MM.1S (cell line): ENCODE measurements at regions not wholly inside any gene's neighbourhood (a gene's known extent, or its start where the extent isn't known, plus 50 kb on each side); places are given as distances from the start of the nearest gene placed in this dataset.

Experiments
- DNase-seq: peaks from one replicate; pipeline ENCODE4 v3.0.0-alpha.2; 2015
- H2AFZ ChIP-seq: fragments of 300-600 bp; sonication (generic); 2 replicates; pipeline ENCODE4 v1.6.0; 2016; ENCODE audit warnings: antibody characterized with exemption, low read length
- H3F3A ChIP-seq: fragments of 300-600 bp; sonication (generic); 2 replicates; pipeline ENCODE4 v1.6.1; 2016; ENCODE audit warnings: mild to moderate bottlenecking, antibody characterized with exemption, low read length, moderate library complexity, mixed read lengths; ENCODE audit not compliant: insufficient read depth
- H3K27ac ChIP-seq: fragments of 300-600 bp; sonication (generic); 2 replicates; pipeline ENCODE4 v1.5.1; 2016; ENCODE audit warnings: mild to moderate bottlenecking, low read length
- H3K27me3 ChIP-seq: fragments of 300-600 bp; sonication (generic); replicated peaks from 2 replicates; pipeline ENCODE4 v1.6.0; 2016; ENCODE audit warnings: low read length; ENCODE audit not compliant: insufficient read depth
- H3K36me3 ChIP-seq: fragments of 300-600 bp; sonication (generic); replicated peaks from 2 replicates; pipeline ENCODE4 v1.6.1; 2016; ENCODE audit warnings: mild to moderate bottlenecking, low read length, mixed read lengths; ENCODE audit not compliant: insufficient read depth
- H3K4me1 ChIP-seq: fragments of 300-600 bp; sonication (generic); 2 replicates; pipeline ENCODE4 v1.6.1; 2016; ENCODE audit warnings: low read length, mixed read lengths
- H3K4me2 ChIP-seq: fragments of 300-600 bp; sonication (generic); 2 replicates; pipeline ENCODE4 v1.6.0; 2016; ENCODE audit warnings: low read depth, low read length
- H3K4me3 ChIP-seq: fragments of 300-600 bp; sonication (generic); 2 replicates; pipeline ENCODE4 v1.5.1; 2016; ENCODE audit warnings: low read length, mixed read lengths
- H3K79me2 ChIP-seq: fragments of 300-600 bp; sonication (generic); 2 replicates; pipeline ENCODE4 v1.6.1; 2016; ENCODE audit warnings: mixed run types, low read length, mixed read lengths
- H3K9ac ChIP-seq: fragments of 300-600 bp; sonication (generic); 2 replicates; pipeline ENCODE4 v1.6.1; 2016; ENCODE audit warnings: low read length, mixed read lengths
- H3K9me2 ChIP-seq: fragments of 300-600 bp; sonication (generic); replicated peaks from 2 replicates; pipeline ENCODE4 v1.6.1; 2016; ENCODE audit warnings: mild to moderate bottlenecking, low read length, mixed read lengths; ENCODE audit not compliant: insufficient read depth
- H3K9me3 ChIP-seq: fragments of 300-600 bp; sonication (generic); replicated peaks from 2 replicates; pipeline ENCODE4 v1.6.1; 2016; ENCODE audit warnings: mild to moderate bottlenecking, low read length, mixed read lengths; ENCODE audit not compliant: insufficient read depth
- H4K20me1 ChIP-seq: fragments of 300-600 bp; sonication (generic); 2 replicates; pipeline ENCODE4 v1.6.1; 2016; ENCODE audit warnings: mild to moderate bottlenecking, low read length, moderate library complexity, mixed read lengths; ENCODE audit not compliant: insufficient read depth
- EZH2 ChIP-seq: fragments of 300-600 bp; sonication (generic); optimal IDR thresholded peaks from 2 replicates; pipeline ENCODE3; 2017; ENCODE audit warnings: low read depth, mild to moderate bottlenecking, antibody characterized with exemption, low read length, mixed read lengths
- EZH2phosphoT487 ChIP-seq: fragments of 300-600 bp; sonication (generic); IDR thresholded peaks from 2 replicates; pipeline ENCODE4 v1.6.1; 2018; ENCODE audit warnings: antibody characterized with exemption, low read length
- TF ChIP-seq, protein P1 (sequence below): fragments of 300-600 bp; sonication (generic); IDR thresholded peaks from 2 replicates; pipeline ENCODE4 v1.5.1; 2016; ENCODE audit warnings: antibody characterized with exemption, low read length, mixed read lengths

DNA sequence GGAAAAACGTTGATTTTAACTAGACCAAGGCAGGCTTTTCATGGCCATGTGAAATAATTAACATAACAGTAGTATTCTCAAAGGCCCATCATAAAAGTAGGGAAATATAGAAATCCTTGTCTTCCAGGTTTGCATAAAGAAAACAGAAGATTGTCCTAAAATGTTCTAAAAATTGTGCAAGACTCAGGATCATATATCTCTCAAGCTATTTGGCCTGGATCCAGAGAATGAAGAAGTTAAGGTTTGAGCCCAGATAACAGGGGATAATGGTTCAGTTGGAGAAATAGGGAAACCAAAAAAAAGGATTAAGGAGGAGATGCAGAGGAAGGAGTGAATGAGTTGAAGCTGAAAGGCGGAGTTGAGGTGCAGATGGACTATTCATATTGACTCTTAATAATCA lies 555.5 kb upstream of the NR5A2 start:
- Histone ChIP-seq H3K4me3 (no peak overlapping the region), H3K9me3 (no peaks in the 10 kb centered on the region), H2AFZ (no peak overlapping the region), H3K27ac (no peak overlapping the region), H3K79me2 (no peaks in the 10 kb centered on the region), H3K4me1 (no peaks in the 10 kb centered on the region), H4K20me1 (no peaks in the 10 kb centered on the region), H3K4me2 (no peak overlapping the region), H3K9me2 (no peaks in the 10 kb centered on the region), H3F3A (no peaks in the 10 kb centered on the region), H3K27me3 (no peaks in the 10 kb centered on the region), H3K9ac (no peak overlapping the region), H3K36me3 (no peaks in the 10 kb centered on the region)
- DNase-seq = no peak
- TF ChIP-seq, protein P1, sequence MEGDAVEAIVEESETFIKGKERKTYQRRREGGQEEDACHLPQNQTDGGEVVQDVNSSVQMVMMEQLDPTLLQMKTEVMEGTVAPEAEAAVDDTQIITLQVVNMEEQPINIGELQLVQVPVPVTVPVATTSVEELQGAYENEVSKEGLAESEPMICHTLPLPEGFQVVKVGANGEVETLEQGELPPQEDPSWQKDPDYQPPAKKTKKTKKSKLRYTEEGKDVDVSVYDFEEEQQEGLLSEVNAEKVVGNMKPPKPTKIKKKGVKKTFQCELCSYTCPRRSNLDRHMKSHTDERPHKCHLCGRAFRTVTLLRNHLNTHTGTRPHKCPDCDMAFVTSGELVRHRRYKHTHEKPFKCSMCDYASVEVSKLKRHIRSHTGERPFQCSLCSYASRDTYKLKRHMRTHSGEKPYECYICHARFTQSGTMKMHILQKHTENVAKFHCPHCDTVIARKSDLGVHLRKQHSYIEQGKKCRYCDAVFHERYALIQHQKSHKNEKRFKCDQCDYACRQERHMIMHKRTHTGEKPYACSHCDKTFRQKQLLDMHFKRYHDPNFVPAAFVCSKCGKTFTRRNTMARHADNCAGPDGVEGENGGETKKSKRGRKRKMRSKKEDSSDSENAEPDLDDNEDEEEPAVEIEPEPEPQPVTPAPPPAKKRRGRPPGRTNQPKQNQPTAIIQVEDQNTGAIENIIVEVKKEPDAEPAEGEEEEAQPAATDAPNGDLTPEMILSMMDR = no peak
- TF ChIP-seq EZH2 (no peak), EZH2phosphoT487 (no peak)

DNA sequence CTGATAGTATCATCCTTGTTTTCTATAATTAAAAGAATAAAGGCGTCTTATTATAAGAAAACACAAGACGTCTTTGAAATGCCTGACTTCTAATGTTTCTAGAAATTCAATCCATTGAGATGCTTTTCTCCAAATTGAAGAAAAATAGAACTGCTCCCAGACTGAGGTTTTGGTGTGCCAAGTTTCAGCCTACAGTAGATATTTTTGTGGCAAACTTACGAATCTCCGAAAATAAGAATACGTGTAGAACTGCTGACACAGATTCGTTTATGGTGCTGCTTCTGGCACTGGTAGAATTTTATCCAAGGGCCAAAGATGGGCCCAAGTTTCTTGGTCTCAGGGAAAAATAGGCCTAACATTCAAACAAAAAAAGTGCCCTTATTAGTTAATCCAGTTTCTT lies 554.5 kb upstream of the NR5A2 start:
- Histone ChIP-seq H2AFZ (no peak overlapping the region), H3K79me2 (no peaks in the 10 kb centered on the region), H3K4me3 (no peak overlapping the region), H3K27me3 (no peaks in the 10 kb centered on the region), H3K4me2 (no peak overlapping the region), H3F3A (no peaks in the 10 kb centered on the region), H3K27ac (no peak overlapping the region), H3K36me3 (no peaks in the 10 kb centered on the region), H3K9me2 (no peaks in the 10 kb centered on the region), H3K9me3 (no peaks in the 10 kb centered on the region), H3K4me1 (no peaks in the 10 kb centered on the region), H3K9ac (no peak overlapping the region), H4K20me1 (no peaks in the 10 kb centered on the region)
- no peak for DNase-seq
- TF ChIP-seq, protein P1 = no peak
- no peak for TF ChIP-seq EZH2
- TF ChIP-seq EZH2phosphoT487 = no peak

DNA sequence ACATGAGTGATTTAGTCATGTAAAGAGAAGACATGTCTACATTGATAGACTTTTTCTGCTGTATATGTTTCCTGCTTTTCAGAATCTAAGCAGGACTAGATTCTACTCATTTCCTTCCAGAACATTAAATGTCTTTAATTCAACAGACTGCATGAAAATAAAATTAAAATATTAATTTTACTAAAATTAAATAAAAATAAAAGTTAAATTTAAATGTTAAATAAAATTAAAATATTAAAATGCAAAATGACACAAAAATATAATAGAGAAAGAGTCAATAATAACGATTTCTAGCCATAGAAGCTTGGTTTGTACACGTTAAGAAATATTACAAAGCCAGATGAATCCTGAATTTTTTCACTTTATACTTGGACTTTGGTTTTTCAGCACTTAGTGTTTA lies 552.8 kb upstream of the NR5A2 start:
- H3K27me3 ChIP-seq = no peaks in the 10 kb centered on the region
- no peak overlapping the region for H3K4me2 ChIP-seq
- H3K9me3 ChIP-seq = no peaks in the 10 kb centered on the region
- H3K9ac ChIP-seq = no peak overlapping the region
- no peaks in the 10 kb centered on the region for H3K36me3 ChIP-seq
- H4K20me1 ChIP-seq = no peaks in the 10 kb centered on the region
- no peaks in the 10 kb centered on the region for H3K79me2 ChIP-seq
- no peaks in the 10 kb centered on the region for H3K4me1 ChIP-seq
- no peak for DNase-seq
- no peak overlapping the region for H3K4me3 ChIP-seq
- H3K27ac ChIP-seq = no peak overlapping the region
- no peaks in the 10 kb centered on the region for H3F3A ChIP-seq
- no peak overlapping the region for H2AFZ ChIP-seq
- TF ChIP-seq EZH2 = no peak
- H3K9me2 ChIP-seq = no peaks in the 10 kb centered on the region

DNA sequence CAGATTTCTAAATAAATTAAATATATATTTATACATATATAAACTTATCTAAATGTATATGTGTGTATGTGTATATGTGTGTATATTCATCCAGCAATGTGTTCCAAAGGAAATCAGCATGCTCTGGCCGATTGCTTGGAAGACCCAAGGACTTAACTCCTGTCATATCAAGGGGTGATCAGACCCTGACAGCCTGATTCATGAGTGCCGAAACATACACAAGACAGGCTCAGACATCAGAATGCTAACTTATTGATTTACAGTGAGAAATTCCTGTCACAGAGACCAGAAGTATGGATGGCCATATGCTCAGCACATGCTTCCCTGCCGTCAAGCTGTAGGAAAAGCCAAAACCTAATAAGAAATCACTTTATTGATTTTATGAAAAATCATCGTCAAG lies 545.1 kb upstream of the NR5A2 start:
- Histone ChIP-seq H3K36me3 (no peaks in the 10 kb centered on the region), H4K20me1 (no peaks in the 10 kb centered on the region), H2AFZ (no peak overlapping the region), H3K4me1 (no peaks in the 10 kb centered on the region), H3F3A (no peaks in the 10 kb centered on the region), H3K27ac (no peak overlapping the region), H3K79me2 (no peaks in the 10 kb centered on the region), H3K9me2 (no peaks in the 10 kb centered on the region; the same call in 1 of the 2 replicates), H3K27me3 (no peaks in the 10 kb centered on the region), H3K9ac (no peak overlapping the region), H3K4me2 (no peak overlapping the region), H3K9me3 (no peaks in the 10 kb centered on the region), H3K4me3 (no peak overlapping the region)
- DNase-seq = no peak
- TF ChIP-seq, protein P1 = no peak
- TF ChIP-seq EZH2phosphoT487 = no peak
- TF ChIP-seq EZH2 = no peak
